Common myeloid progenitor, CD34-positive (primary cell): ENCODE measurements at regions not wholly inside any gene's neighbourhood (a gene's known extent, or its start where the extent isn't known, plus 50 kb on each side); places are given as distances from the start of the nearest gene placed in this dataset.

Source experiments
- CTCF ChIA-PET: fragments of 350-600 bp; sonication (Branson Sonifier 250); formaldehyde crosslinking; loops from one replicate; lab custom pipeline; 2021; ENCODE audit warnings: antibody characterized with exemption; lab: Charles Lee
- POLR2A ChIA-PET: fragments of 350-600 bp; sonication (Branson Sonifier 250); formaldehyde crosslinking; loops from one replicate; lab custom pipeline; 2021; ENCODE audit warnings: antibody characterized with exemption; lab: Charles Lee
- DNase-seq, 3 donors: peaks; one replicate each; pipeline versions ENCODE4 v3.0.0 to v3.0.0-alpha.2; 2013
- H3K27ac ChIP-seq, 2 experiments: 1 replicate in 1 of 2; 2 replicates in 1 of 2; pipeline ENCODE4 v1.7.0; 2013; ENCODE audit warnings: inconsistent platforms in 2 of 2, low read length in 2 of 2, mild to moderate bottlenecking in 2 of 2, low read depth in 1 of 2, moderate library complexity in 1 of 2; ENCODE audit not compliant: severe bottlenecking in 2 of 2, insufficient read depth in 1 of 2, poor library complexity in 1 of 2
- H3K27me3 ChIP-seq, 5 experiments: replicated peaks in 2 of 5; 1 replicate in 3 of 5; 2 replicates in 2 of 5; pipeline versions ENCODE4 v1.6.1 to v1.7.0; 2013; ENCODE audit warnings: low read length in 4 of 5, mild to moderate bottlenecking in 2 of 5, moderate library complexity in 2 of 5, inconsistent platforms in 1 of 5; ENCODE audit not compliant: insufficient read depth in 5 of 5, control insufficient read depth in 4 of 5
- H3K36me3 ChIP-seq, 4 experiments: 1 replicate in 2 of 4; 2 replicates in 2 of 4; pipeline versions ENCODE4 v1.6.1 to v1.7.0; 2013; ENCODE audit warnings: low read length in 3 of 4, control low read depth in 1 of 4, mild to moderate bottlenecking in 1 of 4; ENCODE audit not compliant: control insufficient read depth in 4 of 4, insufficient read depth in 4 of 4
- H3K4me1 ChIP-seq, 4 experiments: 1 replicate in 3 of 4; 2 replicates in 1 of 4; pipeline versions ENCODE4 v1.6.1 to v1.7.1; 2013; ENCODE audit warnings: low read length in 3 of 4, mild to moderate bottlenecking in 3 of 4, control low read depth in 1 of 4, inconsistent platforms in 1 of 4, moderate library complexity in 1 of 4; ENCODE audit not compliant: control insufficient read depth in 4 of 4, insufficient read depth in 4 of 4; ENCODE audit errors: control extremely low read depth in 1 of 4
- H3K4me3 ChIP-seq, 7 experiments: 1 replicate in 4 of 7; 2 replicates in 3 of 7; pipeline versions ENCODE4 v1.5.1 to v1.7.0; 2013; ENCODE audit warnings: mild to moderate bottlenecking in 7 of 7, low read length in 6 of 7, moderate library complexity in 6 of 7, inconsistent platforms in 2 of 7, low read depth in 2 of 7, control low read depth in 1 of 7; ENCODE audit not compliant: insufficient read depth in 4 of 7, control insufficient read depth in 1 of 7; ENCODE audit errors: extremely low read depth in 1 of 7
- H3K9me3 ChIP-seq, 5 experiments: 1 replicate in 4 of 5; 2 replicates in 1 of 5; pipeline versions ENCODE4 v1.6.1 to v1.7.1; 2013; ENCODE audit warnings: low read length in 4 of 5, mild to moderate bottlenecking in 2 of 5, inconsistent platforms in 1 of 5, low read depth in 1 of 5, moderate library complexity in 1 of 5; ENCODE audit not compliant: control insufficient read depth in 4 of 5, insufficient read depth in 2 of 5; ENCODE audit errors: control extremely low read depth in 1 of 5
- WGBS: methylation state at CpG from one replicate; pipeline ENCODE4 v1.1.5; 2013; ENCODE audit not compliant: insufficient coverage; 5-methylcytosine and 5-hydroxymethylcytosine counted together

GRCh38 chr3:16741103-16741758 lies 136.0 kb upstream of the DAZL start:
- no peaks in the 10 kb centered on the region for H3K27me3 ChIP-seq
- WGBS: 100% methylated on average over 2 of the region's 4 CpGs
- no peaks in the 10 kb centered on the region for H3K36me3 ChIP-seq
- H3K4me1 ChIP-seq: no peaks in the 10 kb centered on the region
- H3K4me3 ChIP-seq: no peak overlapping the region
- H3K9me3 ChIP-seq: peaks cover 1 to 20% (median 6%) of the 10 kb centered on the region in 5 experiments
- ChIA-PET POLR2A (no interaction called here), CTCF (no interaction called here)
- DNase-seq: peak in 1 of 3 donors; percentile 2
- no peak overlapping the region for H3K27ac ChIP-seq

DNA sequence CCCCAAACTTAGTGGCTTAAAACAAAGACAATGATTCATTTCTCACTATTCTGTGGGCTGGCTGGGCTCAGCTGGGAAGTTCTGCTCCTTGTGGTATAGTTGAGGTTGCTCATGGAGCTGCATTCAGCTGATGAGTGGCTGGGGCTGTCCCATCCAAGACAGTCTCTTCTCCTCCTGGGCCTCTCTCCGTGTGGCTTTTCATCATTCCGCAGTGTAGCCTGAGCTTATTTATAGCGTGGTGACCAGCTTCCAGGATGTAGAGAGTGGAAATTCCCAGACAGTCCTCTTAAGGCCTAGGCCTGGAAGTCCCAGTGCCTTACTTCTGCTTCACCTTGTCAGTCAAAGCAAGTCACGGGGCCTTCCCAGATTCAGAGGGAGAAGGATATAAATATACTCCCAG lies 136.7 kb upstream of the DAZL start:
- Histone ChIP-seq H3K9me3 (peaks cover 1 to 20% (median 6%) of the 10 kb centered on the region in 5 experiments), H3K27me3 (no peaks in the 10 kb centered on the region), H3K4me1 (no peaks in the 10 kb centered on the region), H3K27ac (no peak overlapping the region), H3K4me3 (no peak overlapping the region), H3K36me3 (no peaks in the 10 kb centered on the region)
- DNase-seq: no peak
- ChIA-PET CTCF (no interaction called here), POLR2A (no interaction called here)
- 80% methylated on average over 1 of the region's 4 CpGs for WGBS

- Histone ChIP-seq H3K27ac (no peak overlapping the region), H3K4me1 (no peaks in the 10 kb centered on the region), H3K9me3 (peaks cover 1 to 20% (median 6%) of the 10 kb centered on the region in 5 experiments), H3K4me3 (no peak overlapping the region), H3K27me3 (no peaks in the 10 kb centered on the region), H3K36me3 (no peaks in the 10 kb centered on the region)
- DNase-seq: peak in 1 of 3 donors; percentile 1
- ChIA-PET POLR2A (no interaction called here), CTCF (no interaction called here)
These were observed 138.1 kb upstream of the DAZL start for GRCh38 chr3:16743276-16743675.

DNA sequence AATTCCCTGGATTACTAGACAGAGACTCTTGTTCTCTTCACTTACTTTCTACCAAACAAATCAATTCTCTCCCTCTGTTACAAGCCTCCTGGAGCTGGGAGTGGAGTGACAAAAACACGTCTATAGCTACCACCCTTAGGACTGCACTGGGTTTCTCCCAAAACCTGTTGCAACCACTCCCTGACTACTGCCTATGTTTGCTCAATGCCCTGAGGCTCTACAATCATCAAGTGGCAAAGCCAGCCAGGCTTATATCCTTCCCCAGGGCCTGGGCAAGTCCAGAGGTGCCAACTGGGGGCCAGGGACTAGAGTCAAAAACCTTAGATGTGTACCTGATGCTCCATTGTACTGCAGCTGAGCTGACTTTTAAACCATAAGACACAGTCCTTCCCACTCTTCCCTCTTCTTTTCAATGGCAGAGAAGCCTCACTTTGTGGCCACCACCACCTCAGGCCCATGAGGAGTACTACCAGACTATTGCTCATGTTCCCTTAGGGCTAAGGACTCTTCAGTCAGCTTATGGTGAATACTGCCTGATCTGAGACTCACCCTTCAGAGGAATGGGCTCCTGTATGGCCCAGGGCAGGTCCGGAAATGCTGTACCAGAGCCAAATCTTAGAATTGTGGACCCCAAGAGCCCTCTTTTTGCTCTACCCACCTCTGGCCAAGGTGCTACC lies 125.4 kb upstream of the PLCL2 start:
- no peak overlapping the region for H3K27ac ChIP-seq
- WGBS: 100% methylated on average over 1 of the region's 2 CpGs
- ChIA-PET CTCF (interaction anchor here (0.6 kb wide), 1 partner anchor 70 kb away, joined by 3 read pairs; no protein-coding TSS in a partner anchor), POLR2A (no interaction called here)
- peaks cover 0 to 2% (median 1%) of the 10 kb centered on the region in 5 experiments for H3K9me3 ChIP-seq
- no peak for DNase-seq
- H3K36me3 ChIP-seq: no peaks in the 10 kb centered on the region
- no peaks in the 10 kb centered on the region for H3K4me1 ChIP-seq
- no peak overlapping the region for H3K4me3 ChIP-seq
- H3K27me3 ChIP-seq: no peaks in the 10 kb centered on the region

- Histone ChIP-seq H3K4me3 (no peak overlapping the region), H3K4me1 (no peaks in the 10 kb centered on the region), H3K27me3 (no peaks in the 10 kb centered on the region), H3K36me3 (no peaks in the 10 kb centered on the region), H3K9me3 (peaks cover 0 to 2% (median 0%) of the 10 kb centered on the region in 5 experiments), H3K27ac (no peak overlapping the region)
- DNase-seq: no peak
- CTCF ChIA-PET: no interaction called here
- no CpG with 5 or more reads among the region's 1 CpG for WGBS
- POLR2A ChIA-PET: no interaction called here
These were observed 123.2 kb upstream of the PLCL2 start for GRCh38 chr3:16761571-16761970.

GRCh38 chr3:16765661-16766060 lies 119.1 kb upstream of the PLCL2 start:
- no peak overlapping the region for H3K4me3 ChIP-seq
- 91% methylated on average over 1 of the region's 1 CpG for WGBS
- no peaks in the 10 kb centered on the region for H3K4me1 ChIP-seq
- POLR2A ChIA-PET: no interaction called here
- H3K36me3 ChIP-seq: no peaks in the 10 kb centered on the region
- CTCF ChIA-PET: interaction anchor here (1.3 kb wide), 1 partner anchor 23 kb away, joined by 4 read pairs; no protein-coding TSS in a partner anchor
- peaks cover 0 to 2% (median 0%) of the 10 kb centered on the region in 5 experiments for H3K9me3 ChIP-seq
- H3K27me3 ChIP-seq: no peaks in the 10 kb centered on the region
- DNase-seq: no peak
- H3K27ac ChIP-seq: no peak overlapping the region

DNA sequence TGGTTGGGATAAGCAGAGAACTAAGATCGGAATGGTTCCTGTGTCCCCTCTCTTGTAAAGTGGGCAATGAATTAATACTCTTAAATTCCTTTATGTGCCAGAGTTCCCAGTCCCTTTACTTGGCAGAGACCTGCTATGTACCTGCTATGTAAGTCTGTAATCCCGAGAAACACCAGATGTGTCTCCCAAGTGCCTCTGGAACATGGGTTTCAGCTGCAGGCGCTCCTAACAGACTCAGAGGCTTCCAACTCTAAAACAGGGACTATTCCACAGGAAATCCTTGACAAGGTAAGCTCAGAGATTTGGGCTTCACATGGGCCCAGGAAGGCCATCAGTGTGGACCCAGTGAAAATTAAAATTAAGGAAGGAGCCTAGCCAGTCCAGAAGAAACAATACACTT lies 117.7 kb upstream of the PLCL2 start:
- ChIA-PET CTCF (no interaction called here), POLR2A (no interaction called here)
- no peak for DNase-seq
- Histone ChIP-seq H3K4me1 (no peaks in the 10 kb centered on the region), H3K27me3 (no peaks in the 10 kb centered on the region), H3K36me3 (no peaks in the 10 kb centered on the region), H3K4me3 (no peak overlapping the region), H3K27ac (no peak overlapping the region), H3K9me3 (peaks cover 0 to 2% (median 0%) of the 10 kb centered on the region in 5 experiments)
- WGBS: 100% methylated on average over 2 of the region's 3 CpGs
